GM18858 (cell line): ENCODE measurements at regions not wholly inside any gene's neighbourhood (a gene's known extent, or its start where the extent isn't known, plus 50 kb on each side); places are given as distances from the start of the nearest gene placed in this dataset.

Source experiments
- ATAC-seq: cut with Tn5 transposase; IDR thresholded peaks from one replicate; pipeline ENCODE4 v1.9.1; 2021; ENCODE audit not compliant: unreplicated experiment

DNA sequence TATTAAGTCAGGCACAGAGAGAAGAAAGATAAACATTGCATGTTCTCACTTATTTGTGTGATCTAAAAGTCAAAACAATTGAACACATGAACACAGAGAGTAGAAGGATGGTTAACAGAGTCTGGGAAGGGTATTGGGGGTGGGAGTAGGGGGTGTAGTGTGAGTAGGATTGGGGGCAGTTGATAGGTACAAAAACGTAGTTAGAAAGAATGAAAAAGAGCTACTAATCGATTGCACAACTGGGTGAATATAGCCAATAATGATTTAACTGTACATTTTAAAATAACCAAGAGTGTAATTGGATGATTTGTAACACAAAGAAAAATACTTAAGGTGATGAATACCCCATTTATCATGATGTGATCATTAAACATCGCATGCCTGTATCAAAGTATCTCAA, 333.3 kb downstream of the HAO1 start:
- ATAC-seq = no peak

- no peak for ATAC-seq
These were observed 332.0 kb downstream of the HAO1 start for GRCh38 chr20:7608250-7608649.

- ATAC-seq = no peak
These were observed 331.0 kb downstream of the HAO1 start for GRCh38 chr20:7609251-7609650.

DNA sequence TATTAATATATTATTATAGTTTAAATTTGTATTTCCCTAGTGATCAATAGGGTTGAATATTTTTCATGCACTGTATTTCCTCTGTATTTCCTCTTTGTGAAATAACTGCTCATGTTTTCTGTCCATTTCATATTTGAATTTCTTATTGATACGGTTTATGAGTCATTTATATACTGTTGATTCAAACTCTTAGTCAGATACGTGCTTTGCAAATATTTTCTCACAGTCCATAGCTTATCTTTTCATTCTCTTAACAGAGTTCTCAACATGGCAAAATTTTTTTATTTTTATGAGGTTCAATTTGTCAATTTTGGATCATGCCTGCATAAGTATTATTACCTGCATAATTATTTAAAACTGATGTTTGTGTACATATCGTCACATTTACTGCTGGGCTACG, 329.6 kb downstream of the HAO1 start:
- ATAC-seq = no peak

GRCh38 chr20:7617797-7618196, 322.5 kb downstream of the HAO1 start:
- ATAC-seq = no peak

DNA sequence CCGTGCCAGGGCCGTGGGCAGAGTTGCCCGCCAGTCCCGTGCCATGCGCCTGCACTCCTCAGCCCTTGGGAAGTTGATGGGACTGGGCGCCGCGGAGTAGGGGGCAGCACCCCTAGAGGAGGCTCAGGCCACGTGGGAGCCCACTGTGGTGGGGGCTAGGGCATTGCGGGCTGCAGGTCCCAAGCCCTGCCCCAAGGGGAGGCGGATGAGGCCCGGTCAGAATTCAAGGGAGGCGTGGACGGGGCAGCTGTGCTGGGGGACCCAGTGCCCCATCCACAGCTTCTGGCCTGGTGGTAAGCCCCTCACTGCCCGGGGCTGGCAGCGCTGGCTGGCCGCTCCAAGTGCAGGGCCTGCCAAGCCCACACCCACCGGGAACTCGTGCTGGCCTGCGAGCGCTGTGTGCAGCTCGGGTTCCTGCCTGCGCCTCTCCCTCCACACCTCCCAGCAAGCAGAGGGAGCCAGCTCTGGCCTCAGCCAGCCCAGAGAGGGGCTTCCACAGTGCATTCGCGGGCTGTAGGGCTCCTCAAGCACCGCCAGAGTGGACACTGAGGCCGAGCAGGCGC, 317.8 kb downstream of the HAO1 start:
- no peak for ATAC-seq

DNA sequence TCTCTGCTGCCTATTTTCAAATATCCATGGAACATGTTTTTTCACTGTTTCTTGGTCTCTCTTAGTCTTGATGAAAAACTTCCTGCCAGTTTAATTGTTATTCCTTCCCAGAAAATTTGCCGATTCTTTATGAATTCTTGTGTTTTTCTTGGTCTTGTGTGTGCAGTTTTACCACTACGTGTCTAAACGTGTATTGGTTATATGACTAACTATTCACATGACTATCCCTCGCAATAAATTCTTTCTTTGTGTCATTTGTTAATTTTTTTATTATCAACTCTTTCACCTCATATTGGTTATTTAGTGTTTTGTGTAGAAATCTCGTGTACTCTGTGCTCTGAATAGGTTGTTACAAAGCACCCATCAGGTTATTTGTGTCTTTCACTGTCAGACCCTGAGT, 315.4 kb downstream of the HAO1 start:
- no peak for ATAC-seq

DNA sequence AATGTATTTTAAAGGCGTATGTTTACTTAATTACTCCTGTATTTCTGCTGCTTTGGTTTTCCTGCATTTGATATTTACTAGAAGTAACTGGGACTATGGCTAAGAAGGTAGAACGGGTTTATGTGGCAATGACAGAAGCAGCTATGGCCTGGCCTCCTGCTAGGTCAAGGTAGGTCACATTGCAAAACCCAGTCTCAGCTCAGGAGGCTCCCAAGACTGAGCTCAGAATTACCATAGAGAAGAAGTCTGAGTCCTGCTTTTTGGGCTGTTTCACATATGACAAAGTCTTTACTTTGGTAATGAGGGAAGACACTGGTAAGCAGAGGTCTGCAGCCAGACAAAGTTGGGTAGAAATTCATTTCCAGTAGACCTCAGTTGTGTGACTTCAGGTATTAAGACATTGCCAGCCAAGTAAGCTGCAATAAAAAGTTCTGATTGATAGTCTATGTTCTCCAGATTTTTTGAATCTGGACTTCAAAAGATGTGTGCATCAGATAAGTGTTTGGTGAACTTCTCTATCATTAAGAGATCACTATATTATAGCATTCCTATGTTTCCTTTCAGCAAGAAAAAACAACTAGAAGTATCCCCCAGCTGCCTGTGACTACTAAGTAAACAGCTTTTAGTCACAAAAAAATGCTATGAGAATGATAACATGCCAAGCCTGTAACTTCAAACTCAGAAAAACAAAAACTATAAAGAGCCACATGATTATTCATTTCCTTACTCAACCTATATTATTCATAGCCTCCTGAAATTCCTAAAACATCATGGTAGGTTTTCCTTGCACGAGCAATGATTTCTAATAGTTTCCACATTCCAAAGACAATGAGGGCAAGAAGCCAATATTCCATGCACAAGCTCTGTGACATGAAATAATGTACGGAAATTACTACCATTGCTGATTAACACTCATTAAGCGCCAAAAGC, 312.3 kb downstream of the HAO1 start:
- ATAC-seq = no peak

DNA sequence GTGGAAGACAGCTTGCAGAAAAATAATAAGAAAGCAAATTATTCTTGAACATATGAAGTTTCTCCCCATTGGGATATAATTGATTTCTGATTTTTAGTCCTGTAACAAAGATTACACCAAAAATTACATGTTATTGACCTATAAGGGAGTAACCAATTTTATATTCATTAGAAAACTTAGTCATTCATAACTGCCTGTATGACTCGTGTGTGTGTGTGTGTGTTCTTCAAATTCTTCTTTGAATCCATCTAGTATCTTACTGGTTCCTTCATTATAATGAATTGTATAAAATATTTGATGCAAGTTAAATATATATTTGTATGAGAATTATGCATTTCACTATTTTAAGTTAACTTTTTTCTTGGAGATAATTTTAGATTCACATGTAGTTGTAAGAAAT, 310.4 kb downstream of the HAO1 start:
- no peak for ATAC-seq

- ATAC-seq = no peak
These were observed 303.1 kb downstream of the HAO1 start for GRCh38 chr20:7637184-7637583.

- ATAC-seq = no peak
These were observed 290.0 kb downstream of the HAO1 start for GRCh38 chr20:7650086-7650879.

DNA sequence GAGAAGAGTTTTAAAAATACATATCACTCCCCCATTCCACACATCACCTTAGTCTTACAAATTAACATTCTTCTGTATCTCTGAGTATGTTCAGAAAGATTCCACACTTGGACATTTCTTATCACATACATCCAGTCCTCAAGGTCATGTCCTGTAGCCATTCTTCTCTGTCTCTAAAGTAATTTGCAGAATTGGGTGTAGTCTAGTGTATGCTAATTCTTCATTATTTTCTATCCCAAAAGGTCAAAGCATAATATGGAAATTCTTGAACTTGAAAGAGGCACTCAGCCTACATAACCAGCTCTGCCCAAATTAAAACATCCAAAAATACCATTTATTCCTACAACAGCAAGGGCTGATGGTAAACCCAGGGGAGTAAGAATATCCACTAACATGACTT, 286.0 kb downstream of the HAO1 start:
- no peak for ATAC-seq

- ATAC-seq = no peak
These were observed 283.4 kb downstream of the HAO1 start for GRCh38 chr20:7656687-7657467.

GRCh38 chr20:7657569-7657968, 282.7 kb downstream of the HAO1 start:
- ATAC-seq = no peak

DNA sequence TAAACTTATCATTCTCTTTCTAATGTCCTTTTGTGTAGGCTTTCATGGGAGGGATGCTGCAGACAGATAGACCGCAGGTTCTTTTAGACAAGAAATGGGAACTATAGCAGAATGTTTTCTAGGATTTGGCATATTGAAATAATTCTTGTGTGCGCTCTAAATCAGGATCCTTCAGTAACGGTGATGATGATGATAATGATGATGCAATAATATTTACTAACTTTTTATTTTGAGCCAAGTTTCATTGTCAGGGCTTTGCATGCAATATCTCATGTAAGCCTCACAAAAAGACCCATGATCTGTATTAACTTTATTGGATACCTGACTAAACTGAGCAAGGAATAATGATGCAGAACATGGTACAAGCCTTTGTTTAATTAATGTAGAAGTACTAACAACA, 280.1 kb downstream of the HAO1 start:
- no peak for ATAC-seq

- no peak for ATAC-seq
These were observed 274.9 kb downstream of the HAO1 start for GRCh38 chr20:7665376-7665775.

GRCh38 chr20:7667194-7667593, 273.1 kb downstream of the HAO1 start:
- no peak for ATAC-seq

- no peak for ATAC-seq
These were observed 267.7 kb downstream of the HAO1 start for GRCh38 chr20:7672571-7672970.

DNA sequence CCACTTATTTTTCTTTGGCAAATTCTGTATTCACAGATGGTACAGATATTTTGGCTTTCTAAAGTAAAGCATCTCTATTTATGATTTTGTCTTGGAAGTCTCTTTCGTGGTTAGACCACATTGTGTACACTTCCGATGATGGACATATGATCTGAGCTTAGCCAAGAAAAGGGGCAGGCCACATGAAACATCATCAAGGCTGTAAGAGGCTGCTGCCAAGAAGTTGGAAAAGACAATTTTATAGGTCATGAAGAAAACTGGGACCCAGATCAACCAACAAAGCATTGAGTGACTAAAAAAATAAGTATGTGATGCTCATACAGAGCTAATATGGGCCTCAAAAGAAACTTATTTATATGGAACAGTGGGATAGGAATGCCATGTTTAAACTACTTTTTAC, 266.4 kb downstream of the HAO1 start:
- ATAC-seq = no peak

DNA sequence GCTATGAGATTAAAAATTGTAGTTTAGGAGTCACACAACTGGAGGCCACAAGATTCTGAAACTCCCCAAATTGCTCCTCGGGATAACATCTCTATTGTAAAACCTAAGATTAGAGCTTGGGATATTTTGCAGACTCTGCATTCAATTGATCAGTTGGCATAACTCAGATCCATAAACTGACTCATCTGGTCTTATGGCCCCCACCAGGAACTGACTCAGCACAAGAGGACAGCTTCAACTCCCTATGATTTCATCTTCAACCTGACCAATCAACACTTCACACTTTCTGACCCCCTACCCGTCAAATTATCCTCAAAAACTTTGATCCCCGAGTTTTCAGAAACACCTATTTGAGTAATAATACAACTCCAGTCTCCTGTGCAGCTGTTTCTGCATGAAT, 257.3 kb downstream of the HAO1 start:
- no peak for ATAC-seq

GRCh38 chr20:7687065-7687464, 253.2 kb downstream of the HAO1 start:
- ATAC-seq = no peak
